GF-D8 (cell line): ENCODE measurements at regions not wholly inside any gene's neighbourhood (a gene's known extent, or its start where the extent isn't known, plus 50 kb on each side); places are given as distances from the start of the nearest gene placed in this dataset.

Experiments used
- DNase-seq: peaks from one replicate; lab custom pipeline; 2025; lab: John Stamatoyannopoulos, UW

GRCh38 chr4:187238646-187239045 lies 515.0 kb upstream of the FAT1 start:
- no peak for DNase-seq

- DNase-seq, result no peak
Observed at GRCh38 chr4:187251896-187252295, 528.2 kb upstream of the FAT1 start.

- DNase-seq, result no peak
Observed at GRCh38 chr4:187256897-187257296, 533.2 kb upstream of the FAT1 start.

GRCh38 chr4:187258651-187259401 lies 535.2 kb upstream of the FAT1 start:
- DNase-seq, result no peak

- DNase-seq, result no peak
Observed at GRCh38 chr4:187268940-187269339, 545.3 kb upstream of the FAT1 start.

- no peak for DNase-seq
Observed at GRCh38 chr4:187270154-187270553, 546.5 kb upstream of the FAT1 start.

GRCh38 chr4:187271848-187272247 lies 548.2 kb upstream of the FAT1 start:
- DNase-seq, result no peak

- DNase-seq, result no peak
Observed at GRCh38 chr4:187274153-187274552, 550.5 kb upstream of the FAT1 start.

GRCh38 chr4:187276736-187277408 lies 553.2 kb upstream of the FAT1 start:
- DNase-seq, result no peak

- no peak for DNase-seq
Observed at GRCh38 chr4:187283201-187283955, 559.7 kb upstream of the FAT1 start.

GRCh38 chr4:187286525-187286924 lies 562.9 kb upstream of the FAT1 start:
- DNase-seq, result no peak

GRCh38 chr4:187289371-187289770 lies 565.7 kb upstream of the FAT1 start:
- DNase-seq, result no peak

- DNase-seq, result no peak
Observed at GRCh38 chr4:187294861-187295260, 571.2 kb upstream of the FAT1 start.

- no peak for DNase-seq
Observed at GRCh38 chr4:187301923-187302322, 578.3 kb upstream of the FAT1 start.

GRCh38 chr4:187302457-187303150 lies 578.9 kb upstream of the FAT1 start:
- no peak for DNase-seq

GRCh38 chr4:187304133-187304532 lies 580.5 kb upstream of the FAT1 start:
- no peak for DNase-seq

GRCh38 chr4:187307131-187307530 lies 583.5 kb upstream of the FAT1 start:
- DNase-seq, result no peak

- no peak for DNase-seq
Observed at GRCh38 chr4:187309456-187309855, 585.8 kb upstream of the FAT1 start.

GRCh38 chr4:187312299-187312698 lies 588.6 kb upstream of the FAT1 start:
- DNase-seq, result no peak

GRCh38 chr4:187317799-187318198 lies 594.1 kb upstream of the FAT1 start:
- DNase-seq, result no peak

GRCh38 chr4:187321711-187322110 lies 598.1 kb upstream of the FAT1 start:
- DNase-seq, result no peak

- DNase-seq, result no peak
Observed at GRCh38 chr4:187332141-187332540, 608.5 kb upstream of the FAT1 start.
